ENCODE measurements at regions not wholly inside any gene's neighbourhood (a gene's known extent, or its start where the extent isn't known, plus 50 kb on each side); places are given as distances from the start of the nearest gene placed in this dataset.

GRCh38 chr6:51502996-51503395, 584.4 kb downstream of the PKHD1 start:
- DNase-seq (ENCODE audit: low read depth in 4 of 4, low spot score in 2 of 4): no peak

GRCh38 chr6:51505434-51505833, 582.0 kb downstream of the PKHD1 start:
- no peak for DNase-seq (ENCODE audit: low read depth in 4 of 4, low spot score in 2 of 4)

- DNase-seq (ENCODE audit: low read depth in 4 of 4, low spot score in 2 of 4): no peak
These were observed 577.8 kb downstream of the PKHD1 start for GRCh38 chr6:51509597-51509996.

GRCh38 chr6:51511081-51511480, 576.3 kb downstream of the PKHD1 start:
- DNase-seq (ENCODE audit: low read depth in 4 of 4, low spot score in 2 of 4): no peak

GRCh38 chr6:51513891-51514747, 573.3 kb downstream of the PKHD1 start:
- DNase-seq (ENCODE audit: low read depth in 4 of 4, low spot score in 2 of 4): peak; percentile 6 to 15 (median 10)

- no peak for DNase-seq (ENCODE audit: low read depth in 4 of 4, low spot score in 2 of 4)
These were observed 572.5 kb downstream of the PKHD1 start for GRCh38 chr6:51514748-51515402.

- DNase-seq (ENCODE audit: low read depth in 4 of 4, low spot score in 2 of 4): no peak
These were observed 561.4 kb downstream of the PKHD1 start for GRCh38 chr6:51526049-51526448.

- no peak for DNase-seq (ENCODE audit: low read depth in 4 of 4, low spot score in 2 of 4)
These were observed 560.5 kb downstream of the PKHD1 start for GRCh38 chr6:51526922-51527321.

GRCh38 chr6:51528556-51528955, 558.9 kb downstream of the PKHD1 start:
- no peak for DNase-seq (ENCODE audit: low read depth in 4 of 4, low spot score in 2 of 4)

GRCh38 chr6:51529240-51529639, 558.2 kb downstream of the PKHD1 start:
- no peak for DNase-seq (ENCODE audit: low read depth in 4 of 4, low spot score in 2 of 4)

GRCh38 chr6:51531623-51532022, 555.8 kb downstream of the PKHD1 start:
- no peak for DNase-seq (ENCODE audit: low read depth in 4 of 4, low spot score in 2 of 4)

- no peak for DNase-seq (ENCODE audit: low read depth in 4 of 4, low spot score in 2 of 4)
These were observed 553.5 kb downstream of the PKHD1 start for GRCh38 chr6:51533962-51534361.

- DNase-seq (ENCODE audit: low read depth in 4 of 4, low spot score in 2 of 4): no peak
These were observed 552.1 kb downstream of the PKHD1 start for GRCh38 chr6:51535327-51535726.

- no peak for DNase-seq (ENCODE audit: low read depth in 4 of 4, low spot score in 2 of 4)
These were observed 550.7 kb downstream of the PKHD1 start for GRCh38 chr6:51536728-51537127.

- DNase-seq (ENCODE audit: low read depth in 4 of 4, low spot score in 2 of 4): peak in 1 of 4 donors; percentile 1
These were observed 545.6 kb downstream of the PKHD1 start for GRCh38 chr6:51541847-51542246.

- DNase-seq (ENCODE audit: low read depth in 4 of 4, low spot score in 2 of 4): no peak
These were observed 544.9 kb downstream of the PKHD1 start for GRCh38 chr6:51542475-51542874.

GRCh38 chr6:51550243-51550642, 537.2 kb downstream of the PKHD1 start:
- no peak for DNase-seq (ENCODE audit: low read depth in 4 of 4, low spot score in 2 of 4)

- no peak for DNase-seq (ENCODE audit: low read depth in 4 of 4, low spot score in 2 of 4)
These were observed 535.0 kb downstream of the PKHD1 start for GRCh38 chr6:51552435-51552834.

GRCh38 chr6:51553246-51554015, 534.0 kb downstream of the PKHD1 start:
- no peak for DNase-seq (ENCODE audit: low read depth in 4 of 4, low spot score in 2 of 4)

- no peak for DNase-seq (ENCODE audit: low read depth in 4 of 4, low spot score in 2 of 4)
These were observed 533.4 kb downstream of the PKHD1 start for GRCh38 chr6:51554029-51554428.

GRCh38 chr6:51559059-51559458, 528.4 kb downstream of the PKHD1 start:
- no peak for DNase-seq (ENCODE audit: low read depth in 4 of 4, low spot score in 2 of 4)

Measured in left renal cortex interstitium (tissue), 4 donors.